Prostate gland (tissue), 2 donors: ENCODE measurements at regions not wholly inside any gene's neighbourhood (a gene's known extent, or its start where the extent isn't known, plus 50 kb on each side); places are given as distances from the start of the nearest gene placed in this dataset.

Experiments used
- DNase-seq: peaks from one replicate; pipeline ENCODE4 v3.0.0-alpha.2; 2019; ENCODE audit warnings: low spot score
- H3K27ac ChIP-seq, 2 donors: fragments of 200-600 bp; sonication (generic); 2 replicates each; pipeline ENCODE4 v1.5.1; 2017 to 2019
- H3K27me3 ChIP-seq: fragments of 200-600 bp; sonication (generic); replicated peaks from 2 replicates; pipeline ENCODE4 v1.5.1; 2019; ENCODE audit not compliant: insufficient read depth
- H3K36me3 ChIP-seq, 2 donors: fragments of 200-600 bp; sonication (generic); 1 replicate in 1 of 2; 2 replicates in 1 of 2; pipeline versions ENCODE4 v1.5.1 to v1.8.1; 2017 to 2019
- H3K4me1 ChIP-seq: fragments of 200-600 bp; sonication (generic); replicated peaks from 2 replicates; pipeline ENCODE4 v1.5.1; 2019
- H3K4me3 ChIP-seq, 2 donors: fragments of 200-600 bp; sonication (generic); 2 replicates each; pipeline ENCODE4 v1.5.1; 2017 to 2019
- H3K9me3 ChIP-seq: fragments of 200-600 bp; sonication (generic); 2 replicates; pipeline ENCODE4 v1.5.1; 2017
- POLR2A ChIP-seq: fragments of 450-650 bp; IDR thresholded peaks from one replicate; pipeline ENCODE4 v1.6.1; 2016; ENCODE audit warnings: antibody characterized with exemption, mild to moderate bottlenecking
- POLR2AphosphoS5 ChIP-seq: sonication (generic); formaldehyde crosslinking; IDR thresholded peaks from one replicate; pipeline ENCODE4 v1.6.1; 2017; ENCODE audit warnings: antibody characterized with exemption
- WGBS: methylation state at CpG from one replicate; pipeline ENCODE4 v1.1.5; 2018; 5-methylcytosine and 5-hydroxymethylcytosine counted together
- intact Hi-C: fragments of 100-400 bp; cut with DNase I; formaldehyde crosslinking; loops from one replicate; pipeline ENCODE4 v1.14.2; 2022
- TF ChIP-seq, protein P1 (sequence below), 4 experiments: fragments of 200-600 bp in 2 of 4; fragments of 450-650 bp in 2 of 4; sonication (generic) in 2 of 4; IDR thresholded peaks; 1 replicate in 3 of 4; 2 replicates in 1 of 4; pipeline ENCODE4 v1.5.1; 2016 to 2019; ENCODE audit warnings: antibody characterized with exemption in 4 of 4, mild to moderate bottlenecking in 2 of 4, moderate library complexity in 2 of 4

DNA sequence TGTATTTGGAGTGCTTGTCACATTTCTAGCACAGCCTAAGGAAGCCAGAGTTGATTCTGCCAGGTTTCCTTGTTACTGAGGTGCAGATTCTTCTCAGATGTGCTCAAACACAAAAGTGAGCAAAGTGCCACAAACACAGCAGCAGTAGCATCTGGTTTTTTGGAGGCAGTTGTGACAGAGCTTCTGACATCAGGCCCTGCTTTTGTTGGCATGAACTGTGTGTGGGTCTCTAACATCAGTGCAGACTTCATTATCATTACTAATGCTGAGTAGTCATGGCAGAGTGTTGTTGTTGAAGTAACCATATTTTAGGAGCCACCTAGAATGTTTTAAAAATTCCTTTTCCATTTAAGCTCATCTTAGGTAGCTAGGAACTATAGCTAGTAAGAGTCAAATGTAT is 656.6 kb downstream of the ANKRD50 start:
- no peaks in the 10 kb centered on the region for H3K27me3 ChIP-seq
- TF ChIP-seq POLR2AphosphoS5 (no peak), POLR2A (no peak)
- TF ChIP-seq, protein P1, sequence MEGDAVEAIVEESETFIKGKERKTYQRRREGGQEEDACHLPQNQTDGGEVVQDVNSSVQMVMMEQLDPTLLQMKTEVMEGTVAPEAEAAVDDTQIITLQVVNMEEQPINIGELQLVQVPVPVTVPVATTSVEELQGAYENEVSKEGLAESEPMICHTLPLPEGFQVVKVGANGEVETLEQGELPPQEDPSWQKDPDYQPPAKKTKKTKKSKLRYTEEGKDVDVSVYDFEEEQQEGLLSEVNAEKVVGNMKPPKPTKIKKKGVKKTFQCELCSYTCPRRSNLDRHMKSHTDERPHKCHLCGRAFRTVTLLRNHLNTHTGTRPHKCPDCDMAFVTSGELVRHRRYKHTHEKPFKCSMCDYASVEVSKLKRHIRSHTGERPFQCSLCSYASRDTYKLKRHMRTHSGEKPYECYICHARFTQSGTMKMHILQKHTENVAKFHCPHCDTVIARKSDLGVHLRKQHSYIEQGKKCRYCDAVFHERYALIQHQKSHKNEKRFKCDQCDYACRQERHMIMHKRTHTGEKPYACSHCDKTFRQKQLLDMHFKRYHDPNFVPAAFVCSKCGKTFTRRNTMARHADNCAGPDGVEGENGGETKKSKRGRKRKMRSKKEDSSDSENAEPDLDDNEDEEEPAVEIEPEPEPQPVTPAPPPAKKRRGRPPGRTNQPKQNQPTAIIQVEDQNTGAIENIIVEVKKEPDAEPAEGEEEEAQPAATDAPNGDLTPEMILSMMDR (IDR thresholded peaks at IDR 0.05) = no peak

DNA sequence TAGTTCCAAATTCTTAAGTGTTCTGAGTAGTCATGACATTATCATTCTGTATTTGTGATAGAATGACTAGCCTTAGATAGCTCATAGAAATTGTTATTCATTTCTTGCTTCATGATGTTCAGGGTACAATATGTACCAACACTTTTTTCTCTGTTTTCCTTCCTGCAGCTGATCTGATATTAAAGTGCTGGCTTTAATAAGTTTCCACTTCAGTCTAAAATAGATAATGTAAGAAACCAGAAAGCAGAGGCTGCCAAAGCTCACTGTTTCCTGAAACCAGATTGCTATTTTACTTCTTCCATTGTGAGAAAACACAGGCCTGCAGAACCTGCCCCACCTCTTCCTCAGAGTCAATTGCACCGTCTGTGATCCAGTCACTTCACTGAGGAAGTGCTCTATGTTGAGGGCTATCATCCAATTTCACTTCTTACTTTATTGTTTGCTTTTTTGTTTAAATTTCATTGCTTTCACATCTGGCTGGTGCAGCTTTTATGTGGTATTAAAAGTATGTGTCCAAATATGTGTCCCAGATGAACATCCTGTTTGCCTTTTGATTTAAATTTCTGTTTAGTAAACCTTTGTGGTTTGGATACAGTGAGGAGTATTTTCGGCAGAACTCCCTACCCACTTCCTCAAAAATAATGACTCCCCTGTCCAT is 652.1 kb downstream of the ANKRD50 start:
- intact Hi-C loops = no loop called here
- H3K27ac ChIP-seq = peak overlapping the region in 1 of 2 donors; percentile 31
- H3K4me3 ChIP-seq = no peak overlapping the region
- DNase-seq = peak; percentile 49
- TF ChIP-seq, protein P1 (IDR thresholded peaks at IDR 0.05) = no peak
- TF ChIP-seq POLR2AphosphoS5 (peak; percentile 60), POLR2A (no peak)
- H3K9me3 ChIP-seq = no peaks in the 10 kb centered on the region
- no peaks in the 10 kb centered on the region for H3K36me3 ChIP-seq
- no peaks in the 10 kb centered on the region for H3K4me1 ChIP-seq
- H3K27me3 ChIP-seq = no peaks in the 10 kb centered on the region
- WGBS = 1% methylated on average over 2 of the region's 2 CpGs

More for the DNA sequence above, 656.6 kb downstream of the ANKRD50 start:
- H3K4me3 ChIP-seq = no peak overlapping the region
- no peak overlapping the region for H3K27ac ChIP-seq
- DNase-seq = no peak
- H3K9me3 ChIP-seq = no peaks in the 10 kb centered on the region
- H3K4me1 ChIP-seq = no peaks in the 10 kb centered on the region
- H3K36me3 ChIP-seq = no peaks in the 10 kb centered on the region
- intact Hi-C loops = no loop called here

DNA sequence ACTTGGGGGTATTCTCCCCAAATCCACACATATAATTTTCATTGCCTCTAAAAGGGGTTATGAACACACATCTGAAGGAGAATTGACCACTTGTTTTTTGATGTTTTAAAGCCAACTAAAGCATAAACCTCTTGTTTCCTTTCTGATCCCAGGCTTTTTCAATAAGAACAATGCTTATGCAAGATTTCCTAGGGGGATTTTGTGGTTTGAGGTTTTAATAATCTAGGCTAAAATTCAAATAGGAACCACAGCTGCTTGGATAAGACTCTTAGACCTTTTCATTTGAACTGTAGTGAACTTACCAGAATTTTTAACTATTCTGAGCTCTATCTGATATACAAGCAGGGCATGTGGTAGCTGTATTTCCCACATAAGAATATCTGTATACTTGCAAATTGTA is 651.1 kb downstream of the ANKRD50 start:
- no peak overlapping the region for H3K27ac ChIP-seq
- DNase-seq = no peak
- intact Hi-C loops = no loop called here

DNA sequence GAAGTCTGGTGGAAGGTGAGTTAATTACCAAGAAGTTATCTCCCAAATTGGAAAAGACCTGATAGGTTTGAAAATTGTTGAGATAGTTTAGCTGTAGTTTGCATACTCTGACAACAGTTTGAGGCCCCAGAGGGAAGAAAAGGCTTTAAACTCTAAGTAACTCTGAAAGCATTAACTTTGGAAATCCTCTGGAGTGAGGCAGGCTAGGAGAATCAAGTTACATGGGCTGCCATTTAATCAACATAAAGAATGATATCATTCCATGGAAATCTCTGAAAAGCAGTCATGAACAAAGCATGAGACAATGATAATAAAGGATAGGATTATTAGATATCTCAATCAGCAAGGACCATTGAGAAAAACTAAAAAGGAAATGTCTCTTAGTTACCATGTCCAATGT is 647.1 kb downstream of the ANKRD50 start:
- intact Hi-C loops = no loop called here
- no peak overlapping the region for H3K27ac ChIP-seq
- no peaks in the 10 kb centered on the region for H3K27me3 ChIP-seq
- H3K36me3 ChIP-seq = no peaks in the 10 kb centered on the region
- no peak for TF ChIP-seq POLR2A
- TF ChIP-seq POLR2AphosphoS5 = no peak
- TF ChIP-seq, protein P1 (IDR thresholded peaks at IDR 0.05) = no peak
- H3K9me3 ChIP-seq = no peaks in the 10 kb centered on the region
- no peaks in the 10 kb centered on the region for H3K4me1 ChIP-seq
- DNase-seq = no peak
- H3K4me3 ChIP-seq = no peak overlapping the region

More for the DNA sequence above, 651.1 kb downstream of the ANKRD50 start:
- Histone ChIP-seq H3K36me3 (no peaks in the 10 kb centered on the region), H3K4me1 (no peaks in the 10 kb centered on the region), H3K4me3 (no peak overlapping the region), H3K9me3 (no peaks in the 10 kb centered on the region), H3K27me3 (no peaks in the 10 kb centered on the region)
- no peak for TF ChIP-seq POLR2A
- TF ChIP-seq POLR2AphosphoS5 = no peak
- TF ChIP-seq, protein P1 (IDR thresholded peaks at IDR 0.05) = no peak

DNA sequence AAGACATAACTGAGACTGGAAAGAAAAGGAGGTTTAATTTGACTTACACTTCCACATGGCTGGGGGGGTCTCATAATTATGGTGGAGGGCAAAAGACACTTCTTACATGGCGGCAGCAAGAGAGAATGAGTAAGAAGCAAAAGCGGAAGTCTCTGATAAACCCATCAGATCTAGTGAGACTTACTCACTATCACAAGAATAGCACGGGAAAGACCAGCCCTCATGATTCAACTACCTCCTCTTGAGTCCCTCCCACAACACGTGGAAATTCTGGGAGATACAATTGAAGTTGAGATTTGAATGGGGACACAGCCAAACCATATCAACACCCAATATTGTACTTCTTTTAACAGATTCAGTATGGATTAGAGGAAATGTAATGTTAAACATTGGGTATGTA is 646.6 kb downstream of the ANKRD50 start:
- H3K36me3 ChIP-seq = no peaks in the 10 kb centered on the region
- no peaks in the 10 kb centered on the region for H3K9me3 ChIP-seq
- no peak overlapping the region for H3K27ac ChIP-seq
- intact Hi-C loops = no loop called here
- TF ChIP-seq POLR2A = no peak
- no peaks in the 10 kb centered on the region for H3K27me3 ChIP-seq
- H3K4me3 ChIP-seq = no peak overlapping the region
- DNase-seq = no peak
- 92% methylated on average over 4 of the region's 4 CpGs for WGBS
- H3K4me1 ChIP-seq = no peaks in the 10 kb centered on the region
